ENCODE measurements at regions not wholly inside any gene's neighbourhood (a gene's known extent, or its start where the extent isn't known, plus 50 kb on each side); places are given as distances from the start of the nearest gene placed in this dataset.
"Not testable (repeated sequence)": the region's sequence is repeated elsewhere in the genome, so short reads cannot be mapped to it uniquely, and the experiment has no call there.

GRCh38 chr16:72729552-72729951, 318.4 kb downstream of the ZFHX3 start:
- DNase-seq (ENCODE audit: low read depth, low spot score): not testable (repeated sequence)

DNA sequence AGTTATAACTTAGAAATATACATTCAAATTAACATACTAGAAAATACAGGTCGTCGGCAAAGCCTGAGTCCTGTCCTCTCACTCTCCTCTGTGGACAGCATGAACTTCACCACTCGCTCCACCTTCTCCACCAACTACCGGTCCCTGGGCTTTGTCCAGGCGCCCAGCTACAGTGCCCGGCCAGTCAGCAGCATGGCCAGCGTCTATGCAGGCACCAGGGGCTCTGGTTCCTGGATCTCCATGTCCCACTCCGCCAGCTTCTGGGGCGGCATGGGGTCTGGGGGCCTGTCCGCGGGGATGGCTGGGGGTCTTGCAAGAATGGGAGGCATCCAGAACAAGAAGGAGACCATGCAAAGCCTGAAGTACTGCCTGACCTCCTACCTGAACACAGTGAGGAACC, 319.4 kb downstream of the ZFHX3 start:
- DNase-seq (ENCODE audit: low read depth, low spot score): no peak

- no peak for DNase-seq (ENCODE audit: low read depth, low spot score)
Observed at GRCh38 chr16:72727565-72727964, 320.4 kb downstream of the ZFHX3 start.

DNA sequence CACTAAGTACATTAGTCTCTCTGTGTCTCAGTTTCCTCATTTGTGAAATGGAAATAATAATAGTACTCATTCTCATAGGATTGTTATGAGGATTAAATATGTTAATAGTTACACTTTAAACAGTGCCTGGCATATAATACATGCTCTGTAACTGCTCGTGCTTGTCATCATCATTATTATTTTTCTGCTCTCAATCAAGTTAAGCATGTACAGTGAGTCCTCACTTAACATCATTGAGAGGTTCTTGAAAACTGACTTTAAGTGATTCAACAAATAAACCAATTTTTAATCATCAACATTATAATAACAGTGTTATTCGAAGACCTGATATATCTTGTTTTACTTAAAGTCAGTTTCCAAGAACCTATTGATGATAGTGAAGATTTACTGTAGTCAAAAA, 322.3 kb downstream of the ZFHX3 start:
- no peak for DNase-seq (ENCODE audit: low read depth, low spot score)

GRCh38 chr16:72723781-72724180, 324.1 kb downstream of the ZFHX3 start:
- DNase-seq (ENCODE audit: low read depth, low spot score): no peak

GRCh38 chr16:72722552-72722951, 325.4 kb downstream of the ZFHX3 start:
- no peak for DNase-seq (ENCODE audit: low read depth, low spot score)

GRCh38 chr16:72721981-72722380, 325.9 kb downstream of the ZFHX3 start:
- DNase-seq (ENCODE audit: low read depth, low spot score): no peak

DNA sequence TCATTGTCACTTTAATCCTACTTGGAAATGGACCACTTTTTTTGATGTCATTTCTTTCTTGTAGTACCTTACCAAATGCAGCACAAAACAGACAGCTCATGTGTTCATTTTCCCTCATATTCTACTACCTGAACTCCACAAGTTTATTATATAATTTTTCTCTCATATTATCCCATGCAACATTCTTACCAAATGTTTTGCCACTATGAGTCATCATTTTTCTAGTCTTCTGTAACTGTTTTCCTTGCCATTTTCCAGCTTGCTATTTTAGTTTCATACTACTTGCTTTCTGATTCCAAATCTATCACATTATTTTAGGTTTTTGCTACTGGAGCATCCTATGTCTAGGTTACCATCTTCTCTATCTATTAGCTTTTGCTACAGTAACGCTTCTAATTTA, 332.7 kb downstream of the ZFHX3 start:
- no peak for DNase-seq (ENCODE audit: low read depth, low spot score)

GRCh38 chr16:72711823-72712222, 336.1 kb downstream of the ZFHX3 start:
- DNase-seq (ENCODE audit: low read depth, low spot score): no peak

GRCh38 chr16:72705801-72706200, 342.1 kb downstream of the ZFHX3 start:
- DNase-seq (ENCODE audit: low read depth, low spot score): no peak

- DNase-seq (ENCODE audit: low read depth, low spot score): no peak
Observed at GRCh38 chr16:72704746-72705372, 343.1 kb downstream of the ZFHX3 start.

- DNase-seq (ENCODE audit: low read depth, low spot score): no peak
Observed at GRCh38 chr16:72689851-72690250, 358.1 kb downstream of the ZFHX3 start.

DNA sequence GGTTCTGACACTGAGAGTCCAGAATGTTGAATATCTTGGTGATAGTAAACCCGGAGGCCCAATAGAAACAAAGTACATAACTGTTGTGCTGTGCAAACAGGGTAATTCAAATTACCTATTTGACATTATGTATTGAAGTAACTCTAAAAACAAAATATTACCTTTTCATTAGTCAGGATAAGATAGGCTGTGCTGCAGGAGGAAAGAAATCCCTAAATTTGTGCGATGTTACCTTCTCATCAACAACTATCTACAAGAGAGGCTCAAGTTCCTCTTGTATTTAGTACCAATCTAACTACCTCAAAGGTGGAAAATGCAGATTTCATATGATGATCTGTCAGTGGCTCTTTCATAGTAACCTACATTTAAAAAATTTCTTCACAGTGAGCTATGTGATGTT, 367.2 kb downstream of the ZFHX3 start:
- DNase-seq (ENCODE audit: low read depth, low spot score): no peak

DNA sequence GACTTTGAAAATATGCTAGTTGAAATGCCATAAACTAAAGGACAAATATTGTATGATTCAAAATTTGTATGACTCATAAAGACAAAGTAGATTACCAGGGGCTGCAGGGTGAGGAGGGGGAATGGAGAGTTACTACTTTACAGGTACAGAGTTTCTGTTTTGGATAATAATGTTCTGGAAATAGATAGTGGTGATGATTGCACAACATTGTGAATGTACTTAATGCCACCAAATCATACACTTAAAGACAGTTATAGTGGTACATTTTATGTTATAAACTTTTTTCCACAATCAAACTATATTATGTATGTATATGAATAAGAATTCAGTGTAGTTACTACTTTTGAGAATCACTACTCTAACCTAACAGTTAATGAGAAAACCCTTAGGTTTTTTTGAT, 368.1 kb downstream of the ZFHX3 start:
- no peak for DNase-seq (ENCODE audit: low read depth, low spot score)

- no peak for DNase-seq (ENCODE audit: low read depth, low spot score)
Observed at GRCh38 chr16:72677662-72678447, 370.1 kb downstream of the ZFHX3 start.

GRCh38 chr16:72673118-72673517, 374.8 kb downstream of the ZFHX3 start:
- DNase-seq (ENCODE audit: low read depth, low spot score): no peak

GRCh38 chr16:72666267-72666666, 381.7 kb downstream of the ZFHX3 start:
- no peak for DNase-seq (ENCODE audit: low read depth, low spot score)

- DNase-seq (ENCODE audit: low read depth, low spot score): no peak
Observed at GRCh38 chr16:72665701-72666100, 382.2 kb downstream of the ZFHX3 start.

GRCh38 chr16:72664509-72665408, 383.2 kb downstream of the ZFHX3 start:
- DNase-seq (ENCODE audit: low read depth, low spot score): peak; percentile 90

- DNase-seq (ENCODE audit: low read depth, low spot score): no peak
Observed at GRCh38 chr16:72664056-72664508, 383.8 kb downstream of the ZFHX3 start.

DNA sequence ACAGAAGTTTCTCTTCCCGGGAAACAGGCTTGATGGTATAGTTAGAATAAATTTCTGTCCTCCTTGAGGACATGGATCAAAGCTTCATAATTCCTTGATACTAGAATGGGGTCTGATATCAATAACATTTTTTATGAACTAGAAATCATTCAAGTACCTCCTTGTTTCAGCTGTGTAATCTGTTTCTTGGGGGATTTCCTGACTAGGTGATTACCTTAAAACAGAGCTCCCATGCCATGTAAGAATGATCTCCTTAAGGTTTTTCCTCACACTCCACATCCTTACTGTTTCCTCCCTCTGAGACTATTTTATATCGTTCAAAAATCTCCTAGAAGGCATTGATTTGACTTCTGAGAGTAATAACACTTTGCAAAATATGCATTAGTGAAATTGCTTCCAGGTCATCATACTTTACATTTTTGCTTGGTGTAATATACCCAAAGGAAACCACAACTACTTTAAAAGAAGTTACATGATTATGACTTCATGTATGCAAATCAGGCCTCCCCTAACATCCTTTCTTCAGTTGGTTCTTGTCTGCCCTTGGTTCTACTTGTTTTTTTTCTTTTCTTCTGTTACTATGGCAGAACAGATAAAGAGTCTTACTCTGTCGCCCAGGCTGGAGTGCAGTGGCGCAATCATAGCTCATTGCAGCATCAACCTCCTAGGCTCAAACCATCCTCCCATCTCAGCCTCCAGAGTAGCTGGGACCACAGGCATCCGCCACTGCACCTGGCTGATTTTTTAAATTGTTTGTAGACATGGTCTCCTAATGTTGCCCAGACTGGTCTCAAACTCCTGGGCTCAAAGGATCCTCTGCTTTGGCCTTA, 388.8 kb downstream of the ZFHX3 start:
- DNase-seq (ENCODE audit: low read depth, low spot score): no peak
